ENCODE measurements at regions not wholly inside any gene's neighbourhood (a gene's known extent, or its start where the extent isn't known, plus 50 kb on each side); places are given as distances from the start of the nearest gene placed in this dataset.
"Not testable (repeated sequence)": the region's sequence is repeated elsewhere in the genome, so short reads cannot be mapped to it uniquely, and the experiment has no call there.

DNA sequence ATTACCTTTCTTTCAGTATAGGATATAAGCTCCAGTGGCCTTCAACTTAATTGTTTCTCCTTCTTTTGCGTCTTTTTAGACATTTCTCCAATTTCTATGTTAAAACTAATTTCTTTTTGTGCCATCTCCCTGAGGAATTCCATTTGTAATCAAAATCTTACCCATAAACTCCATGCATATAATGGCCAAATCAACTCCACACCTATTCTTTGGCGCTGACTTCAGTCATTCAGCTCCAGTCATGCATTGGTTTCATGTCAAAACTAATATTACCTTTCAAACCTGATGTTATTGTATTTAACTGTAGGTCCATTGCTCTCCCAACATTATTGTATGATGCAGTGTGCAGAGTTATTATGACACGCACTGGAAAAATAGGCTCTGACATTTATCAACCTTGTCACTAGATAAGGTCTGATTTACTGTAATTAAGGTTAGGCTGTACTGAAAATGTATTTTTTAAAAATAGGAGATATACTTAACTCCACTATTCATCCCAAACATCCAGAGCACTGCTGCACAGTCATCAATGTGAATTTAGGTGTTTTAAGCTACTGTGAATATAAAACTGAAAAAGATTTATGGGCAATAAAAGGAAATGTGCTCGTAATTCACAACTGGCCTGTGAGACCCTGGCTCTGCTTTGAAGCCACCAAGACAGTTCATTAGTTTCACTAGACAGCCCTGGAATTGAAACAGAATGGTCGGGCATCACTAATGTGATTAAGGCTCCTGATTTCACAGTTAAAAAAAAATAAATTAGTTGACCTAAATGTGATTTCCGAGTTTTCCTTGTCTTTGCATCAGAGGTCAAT, 180.6 kb upstream of the GRIA4 start:
- no peak for DNase-seq

GRCh38 chr11:105407101-105407500, 202.8 kb upstream of the GRIA4 start:
- no peak for DNase-seq

- no peak for DNase-seq
Observed at GRCh38 chr11:105401269-105401809, 208.5 kb upstream of the GRIA4 start.

GRCh38 chr11:105399511-105399910, 210.4 kb upstream of the GRIA4 start:
- no peak for DNase-seq

DNA sequence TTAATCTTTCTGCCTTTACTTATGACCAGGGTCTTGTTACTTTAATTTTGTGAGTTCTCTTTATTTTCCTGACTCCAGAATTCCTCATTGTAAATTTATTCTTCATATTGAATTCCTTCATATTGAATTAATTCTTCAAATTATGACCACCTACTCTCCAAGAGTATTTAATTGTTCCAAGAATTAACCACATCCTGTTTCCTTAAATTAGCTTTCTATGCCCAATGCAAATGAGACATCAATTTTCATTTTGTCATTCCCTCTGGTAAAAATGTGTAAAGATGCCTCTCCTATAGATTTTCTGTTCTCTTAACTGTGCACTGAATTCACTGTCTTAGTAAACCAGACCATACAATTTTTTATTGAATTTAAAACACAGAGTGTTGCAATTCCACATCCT, 211.2 kb upstream of the GRIA4 start:
- DNase-seq = no peak

DNA sequence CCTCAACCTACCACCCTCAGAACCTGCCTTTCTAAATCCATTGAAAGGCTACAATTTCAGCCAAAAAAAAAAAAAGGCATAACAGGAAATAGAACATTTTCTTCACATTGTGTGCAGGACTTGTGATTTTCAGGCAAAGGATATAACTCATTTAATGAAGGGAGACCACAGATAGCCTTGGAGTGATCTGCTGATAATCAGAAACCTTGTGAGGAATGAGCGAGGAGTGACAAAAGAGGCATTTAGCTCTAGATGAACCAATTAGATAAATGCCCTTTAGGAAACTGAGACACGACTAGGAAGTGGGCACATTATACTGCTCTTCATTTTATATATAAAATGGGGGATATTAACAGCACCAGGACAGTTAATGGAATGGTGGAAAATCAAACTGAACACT, 216.5 kb upstream of the GRIA4 start:
- DNase-seq = no peak

DNA sequence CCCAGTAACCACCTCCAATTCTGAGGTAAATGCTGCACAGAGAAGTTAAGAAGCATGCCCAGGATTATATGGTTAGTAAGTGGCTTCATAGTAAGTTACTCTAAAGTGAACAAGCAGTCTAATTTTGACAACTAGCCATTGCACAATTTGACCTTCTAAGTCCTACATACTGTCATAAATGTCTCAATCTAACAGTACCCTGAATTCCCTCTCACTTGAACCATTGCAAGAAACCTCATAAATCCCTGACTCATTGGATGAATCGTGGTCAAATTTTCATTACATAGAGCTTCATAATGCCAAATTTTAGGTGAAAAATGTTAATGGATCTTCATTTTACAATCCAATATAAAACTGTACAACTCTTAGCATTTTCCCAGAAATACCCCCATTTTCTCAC, 217.3 kb upstream of the GRIA4 start:
- no peak for DNase-seq

DNA sequence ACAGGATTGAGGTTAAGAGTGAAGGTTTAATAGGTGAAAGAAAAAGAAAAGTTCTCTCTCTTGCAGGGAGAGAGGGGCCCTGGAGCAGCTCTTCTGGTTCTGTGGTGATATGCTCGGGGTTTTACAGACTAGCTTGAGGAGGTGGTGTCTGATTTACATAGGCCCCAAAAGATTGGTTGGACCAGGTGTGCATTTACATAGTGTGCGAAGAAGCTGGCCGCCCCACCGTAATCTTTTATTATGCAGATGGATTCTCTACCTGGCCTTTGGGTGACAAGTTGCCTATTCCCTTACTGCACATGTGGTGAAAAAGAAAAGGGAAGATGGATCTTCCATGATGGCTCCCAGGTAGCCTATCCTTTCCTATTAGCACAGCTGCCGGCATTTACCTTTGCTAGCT, 219.9 kb upstream of the GRIA4 start:
- DNase-seq = no peak

- DNase-seq = no peak
Observed at GRCh38 chr11:105388006-105388405, 221.9 kb upstream of the GRIA4 start.

DNA sequence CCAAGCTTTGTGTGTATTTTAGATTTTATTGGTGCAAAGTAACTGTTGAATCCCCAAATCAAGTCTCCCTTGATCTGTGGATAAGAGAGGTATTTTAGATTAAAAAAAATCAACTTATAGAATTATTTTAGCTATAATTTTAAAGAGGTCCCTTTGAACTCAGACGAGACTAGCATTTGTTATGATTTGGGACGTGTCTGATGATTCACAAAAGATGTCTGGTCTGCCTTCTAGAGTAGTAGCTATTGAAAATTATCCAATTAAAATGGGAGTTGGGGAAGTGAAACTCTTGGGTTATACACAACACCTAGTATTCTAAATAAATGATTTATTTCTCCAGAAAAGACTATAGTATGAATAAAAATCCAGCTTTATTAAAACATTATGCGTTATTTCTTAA, 227.9 kb upstream of the GRIA4 start:
- no peak for DNase-seq

DNA sequence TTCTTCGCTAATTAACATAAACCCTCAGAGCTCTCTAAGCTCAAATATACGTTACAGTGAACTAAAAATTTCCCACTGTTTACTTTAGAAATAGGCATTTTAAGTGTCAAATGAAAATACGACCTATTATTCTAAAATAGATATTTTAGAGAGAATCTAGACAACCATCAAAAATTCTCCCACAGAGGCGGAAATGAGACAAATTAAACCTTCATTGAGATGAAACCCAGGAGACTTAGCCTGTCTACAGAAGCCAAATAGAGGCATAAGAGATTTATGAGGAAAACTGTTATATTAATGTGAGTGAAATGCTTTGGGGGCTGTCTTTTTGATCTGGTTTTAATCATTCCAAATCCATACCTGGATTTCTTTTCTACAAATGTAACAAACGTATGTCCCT, 232.0 kb upstream of the GRIA4 start:
- no peak for DNase-seq

DNA sequence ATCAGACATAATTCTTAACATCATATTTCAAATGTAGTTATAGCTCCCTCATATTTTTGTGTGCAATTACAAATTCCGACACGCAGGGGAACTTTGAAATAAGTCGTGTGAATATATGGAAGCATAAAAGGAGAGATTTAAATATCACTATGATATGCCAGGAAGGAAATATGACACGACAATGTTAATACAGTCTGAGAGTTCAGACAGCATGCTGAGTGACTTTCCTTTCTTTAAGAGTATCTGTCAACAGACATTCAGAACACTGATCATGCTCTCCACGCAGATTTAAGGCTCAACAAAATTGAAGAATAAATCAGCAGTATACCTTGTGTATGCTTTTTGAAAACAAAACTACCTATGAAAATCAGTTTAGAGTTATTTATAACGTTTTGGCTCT, 232.6 kb upstream of the CARD18 start:
- DNase-seq = no peak

DNA sequence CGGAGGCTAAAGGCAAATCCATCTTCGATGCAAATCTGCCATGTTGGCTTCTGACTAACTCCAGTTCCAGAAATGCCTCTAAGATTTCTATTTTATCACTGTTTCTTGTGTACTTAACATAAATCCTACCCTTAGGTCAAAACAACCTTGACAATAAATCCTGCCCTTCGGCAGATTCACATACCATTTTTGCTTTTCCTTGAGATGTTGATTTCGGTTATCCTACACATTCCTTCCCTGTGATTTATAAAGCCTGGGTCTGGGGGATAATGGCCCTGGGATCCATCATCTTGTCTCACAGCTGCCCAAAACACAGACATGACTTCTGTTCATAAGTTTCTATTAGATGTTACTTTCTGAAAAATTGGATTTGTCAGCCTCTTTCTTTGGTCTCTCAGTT, 231.7 kb upstream of the CARD18 start:
- no peak for DNase-seq

GRCh38 chr11:105368711-105369110, 229.1 kb upstream of the CARD18 start:
- DNase-seq = no peak

GRCh38 chr11:105367129-105367528, 227.6 kb upstream of the CARD18 start:
- DNase-seq = no peak

DNA sequence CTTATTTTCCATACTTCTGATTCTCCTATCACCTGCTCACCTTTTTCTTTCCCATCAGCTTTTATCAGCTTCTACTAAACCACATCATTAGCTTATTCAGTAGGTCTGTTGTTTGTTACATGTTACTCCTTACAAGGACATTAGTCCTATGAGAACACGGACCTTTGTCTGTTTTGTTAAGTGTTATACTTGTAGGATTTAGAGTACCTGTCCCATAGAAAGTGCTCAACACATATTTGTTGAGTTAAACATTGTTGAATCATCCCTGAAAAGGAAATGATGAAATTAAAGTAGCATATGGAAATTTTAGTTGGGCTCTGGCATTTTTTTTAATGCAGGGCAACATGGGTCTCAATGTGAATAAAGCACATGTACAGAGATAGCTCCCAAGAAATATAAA, 222.1 kb upstream of the CARD18 start:
- no peak for DNase-seq

- no peak for DNase-seq
Observed at GRCh38 chr11:105357764-105358163, 218.2 kb upstream of the CARD18 start.

GRCh38 chr11:105357146-105357545, 217.6 kb upstream of the CARD18 start:
- DNase-seq = no peak

DNA sequence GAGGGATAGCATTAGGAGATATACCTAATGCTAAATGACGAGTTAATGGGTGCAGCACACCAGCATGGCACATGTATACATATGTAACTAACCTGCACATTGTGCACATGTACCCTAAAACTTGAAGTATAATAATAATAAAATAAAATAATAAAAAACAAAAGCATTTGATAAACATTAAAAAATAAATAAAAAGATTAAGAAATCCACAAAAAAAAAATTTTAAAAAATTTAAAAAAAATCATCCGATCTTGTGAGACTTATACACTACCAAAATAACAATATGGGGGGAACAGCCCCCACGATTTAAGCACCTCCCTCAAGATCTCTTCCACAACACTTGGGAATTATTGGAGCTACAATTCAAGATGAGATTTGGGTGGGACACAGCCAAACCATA, 210.3 kb upstream of the CARD18 start:
- DNase-seq = not testable (repeated sequence)

DNA sequence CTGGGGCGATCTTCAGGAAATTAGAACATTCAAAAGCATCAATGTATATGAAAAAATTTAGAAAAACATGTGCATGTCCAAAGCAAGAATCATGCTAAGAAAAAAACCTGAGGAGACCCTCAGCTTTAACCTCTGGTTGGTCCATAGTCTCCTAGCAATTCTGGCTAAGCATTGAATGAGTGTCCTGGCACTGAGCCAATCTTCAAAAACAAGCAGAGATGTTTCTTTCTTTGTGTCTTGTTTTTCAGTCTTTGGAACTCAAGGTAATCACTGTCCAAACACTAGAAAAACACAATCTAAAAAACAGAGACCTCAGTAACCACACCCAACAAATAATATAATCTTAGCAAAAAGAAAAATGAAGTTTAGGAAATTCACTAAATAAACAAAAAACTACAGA, 205.4 kb upstream of the CARD18 start:
- no peak for DNase-seq

DNA sequence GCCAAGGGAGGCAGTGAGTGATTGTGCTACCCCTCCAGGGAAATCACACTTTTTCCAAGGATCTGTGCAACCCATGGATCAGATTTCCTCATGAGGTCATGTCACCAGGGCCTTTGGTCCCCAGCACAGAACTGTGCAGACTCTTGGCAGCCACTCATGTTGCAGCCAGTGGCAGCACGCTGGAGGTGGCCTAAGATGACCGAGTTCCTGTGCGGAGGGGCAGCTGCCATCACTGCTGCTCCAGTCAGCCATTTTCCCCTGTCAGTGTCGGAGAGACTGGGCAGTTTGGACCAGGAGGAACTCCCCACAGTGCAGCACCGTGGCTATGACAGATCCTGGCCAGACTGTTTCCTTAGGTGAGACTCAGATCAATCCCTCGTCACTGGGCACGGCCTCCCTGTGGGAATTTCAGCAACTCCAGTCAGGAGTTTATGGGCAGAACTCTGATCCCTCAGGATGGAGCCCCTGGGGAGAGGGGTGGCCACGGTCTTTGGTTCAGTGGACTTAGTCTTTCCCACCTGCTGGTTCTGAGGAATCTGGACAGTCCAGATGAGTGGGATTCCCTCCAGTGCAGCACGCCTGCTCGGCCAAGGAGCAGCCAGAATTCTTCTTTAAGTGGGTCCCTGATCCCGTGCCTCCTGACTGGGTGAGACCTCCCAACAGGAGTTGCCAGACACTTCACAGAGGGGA, 194.6 kb upstream of the CARD18 start:
- DNase-seq = no peak

GRCh38 chr11:105333153-105333552, 193.6 kb upstream of the CARD18 start:
- DNase-seq = no peak

- DNase-seq = no peak
Observed at GRCh38 chr11:105332171-105332570, 192.6 kb upstream of the CARD18 start.

DNA sequence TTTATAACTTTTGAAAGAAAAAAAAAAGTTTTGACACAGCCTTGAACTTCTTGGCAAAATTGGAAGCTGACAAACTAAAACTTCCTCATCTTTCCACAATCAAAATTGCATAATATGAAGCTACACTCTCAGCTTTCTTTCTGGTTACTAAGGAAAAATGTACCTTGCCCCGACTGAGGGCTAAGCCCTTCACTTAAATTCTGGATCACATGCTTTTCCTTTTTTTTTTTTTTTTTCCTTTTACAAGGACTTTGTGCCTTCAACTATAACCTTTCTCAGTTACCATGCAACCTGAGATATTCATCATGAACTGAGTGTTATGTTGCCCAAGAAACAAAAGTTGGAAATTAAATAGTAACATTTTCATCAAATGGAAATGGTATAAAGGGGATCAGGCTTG, 188.5 kb upstream of the CARD18 start:
- DNase-seq = no peak

All from RPMI8226 (cell line).